Mesendoderm (in vitro differentiated cells): ENCODE measurements at regions not wholly inside any gene's neighbourhood (a gene's known extent, or its start where the extent isn't known, plus 50 kb on each side); places are given as distances from the start of the nearest gene placed in this dataset.

Experiments used
- DNase-seq: peaks from one replicate; pipeline ENCODE4 v3.0.0; 2013
- H2AK5ac ChIP-seq: 2 replicates; pipeline ENCODE4 v1.6.1; 2013; ENCODE audit warnings: low read length, inconsistent platforms
- H2BK120ac ChIP-seq: 2 replicates; pipeline ENCODE4 v1.6.1; 2013; ENCODE audit warnings: low read depth, mild to moderate bottlenecking, low read length, moderate library complexity, mixed read lengths
- H2BK15ac ChIP-seq: replicated peaks from 2 replicates; pipeline ENCODE4 v1.6.1; 2013; ENCODE audit warnings: low read depth, mild to moderate bottlenecking, moderate library complexity
- H2BK5ac ChIP-seq: 2 replicates; pipeline ENCODE4 v1.6.1; 2013; ENCODE audit warnings: low read length, inconsistent platforms
- H3K18ac ChIP-seq: 2 replicates; pipeline ENCODE4 v1.6.1; 2013; ENCODE audit warnings: mild to moderate bottlenecking, low read length, mixed read lengths
- H3K23ac ChIP-seq: one replicate; pipeline ENCODE4 v1.6.1; 2013; ENCODE audit warnings: low read length
- H3K27ac ChIP-seq: 2 replicates; pipeline ENCODE4 v1.5.1; 2013; ENCODE audit warnings: low read depth, mild to moderate bottlenecking, inconsistent platforms, low read length, moderate library complexity
- H3K27me3 ChIP-seq: 2 replicates; pipeline ENCODE4 v1.6.1; 2013; ENCODE audit warnings: low read length, control low read depth, mild to moderate bottlenecking, inconsistent platforms; ENCODE audit not compliant: insufficient read depth, poor library complexity
- H3K36me3 ChIP-seq: 2 replicates; pipeline ENCODE4 v1.6.1; 2013; ENCODE audit warnings: low read length, inconsistent platforms; ENCODE audit not compliant: control insufficient read depth, insufficient read depth
- H3K4ac ChIP-seq: one replicate; pipeline ENCODE4 v1.6.1; 2013; ENCODE audit warnings: low read depth, mild to moderate bottlenecking, low read length, moderate library complexity
- H3K4me1 ChIP-seq: 2 replicates; pipeline ENCODE4 v1.6.1; 2013; ENCODE audit warnings: low read depth, low read length, inconsistent platforms; ENCODE audit not compliant: control insufficient read depth
- H3K4me2 ChIP-seq: 2 replicates; pipeline ENCODE4 v1.6.1; 2013; ENCODE audit warnings: low read length
- H3K4me3 ChIP-seq: 2 replicates; pipeline ENCODE4 v1.5.1; 2013; ENCODE audit warnings: mild to moderate bottlenecking, low read length
- H3K56ac ChIP-seq: one replicate; pipeline ENCODE4 v1.6.1; 2013; ENCODE audit warnings: low read length
- H3K79me1 ChIP-seq: 2 replicates; pipeline ENCODE4 v1.6.1; 2013; ENCODE audit warnings: low read length, inconsistent platforms
- H3K79me2 ChIP-seq: 2 replicates; pipeline ENCODE4 v1.6.1; 2013; ENCODE audit warnings: mild to moderate bottlenecking, low read length; ENCODE audit not compliant: control insufficient read depth, insufficient read depth
- H3K9ac ChIP-seq: 2 replicates; pipeline ENCODE4 v1.6.1; 2013; ENCODE audit warnings: low read length, inconsistent platforms
- H4K5ac ChIP-seq: one replicate; pipeline ENCODE4 v1.6.1; 2013; ENCODE audit warnings: low read length
- H4K8ac ChIP-seq: one replicate; pipeline ENCODE4 v1.6.1; 2013; ENCODE audit warnings: low read depth, mild to moderate bottlenecking, control low read depth, low read length, moderate library complexity
- WGBS: extraction: QIAGEN DNeasy Blood & Tissue Kit; methylation state at CpG from one replicate; pipeline ENCODE4 v1.1.7; 2013; ENCODE audit warnings: low lambda C conversion rate, missing lambda C conversion rate; ENCODE audit not compliant: insufficient coverage; ENCODE audit errors: extremely low coverage; 5-methylcytosine and 5-hydroxymethylcytosine counted together

GRCh38 chr22:47290706-47291430 is 528.4 kb downstream of the TBC1D22A start:
- H2AK5ac ChIP-seq: no peak overlapping the region
- H2BK15ac ChIP-seq: no peak overlapping the region
- no peaks in the 10 kb centered on the region for H3K36me3 ChIP-seq
- H3K4me2 ChIP-seq: no peak overlapping the region
- H3K4ac ChIP-seq: no peak overlapping the region
- no peak overlapping the region for H3K23ac ChIP-seq
- H4K5ac ChIP-seq: no peak overlapping the region
- DNase-seq: no peak
- no peak overlapping the region for H3K9ac ChIP-seq
- H3K4me3 ChIP-seq: no peak overlapping the region
- no peak overlapping the region for H2BK5ac ChIP-seq
- H4K8ac ChIP-seq: no peak overlapping the region
- H3K79me1 ChIP-seq: no peaks in the 10 kb centered on the region
- H2BK120ac ChIP-seq: no peak overlapping the region
- no peak overlapping the region for H3K56ac ChIP-seq
- no peaks in the 10 kb centered on the region for H3K4me1 ChIP-seq
- no peak overlapping the region for H3K27ac ChIP-seq
- no peaks in the 10 kb centered on the region for H3K79me2 ChIP-seq
- no peaks in the 10 kb centered on the region for H3K27me3 ChIP-seq
- no CpG with 5 or more reads among the region's 20 CpGs for WGBS
- H3K18ac ChIP-seq: no peak overlapping the region

- DNase-seq: no peak
- no peak overlapping the region for H3K18ac ChIP-seq
- H3K79me2 ChIP-seq: no peaks in the 10 kb centered on the region
Observed at GRCh38 chr22:47289336-47289985, 527.0 kb downstream of the TBC1D22A start.

GRCh38 chr22:47288680-47289079 is 526.2 kb downstream of the TBC1D22A start:
- Histone ChIP-seq H4K5ac (no peak overlapping the region), H3K27me3 (no peaks in the 10 kb centered on the region), H3K4me3 (no peak overlapping the region), H3K9ac (no peak overlapping the region), H3K79me1 (no peaks in the 10 kb centered on the region), H3K56ac (no peak overlapping the region), H4K8ac (no peak overlapping the region), H2BK5ac (no peak overlapping the region), H2BK120ac (no peak overlapping the region), H3K18ac (no peak overlapping the region), H3K36me3 (no peaks in the 10 kb centered on the region), H3K4me2 (no peak overlapping the region), H3K79me2 (no peaks in the 10 kb centered on the region), H2AK5ac (no peak overlapping the region), H3K4me1 (no peaks in the 10 kb centered on the region), H3K4ac (no peak overlapping the region), H3K23ac (no peak overlapping the region), H3K27ac (no peak overlapping the region), H2BK15ac (no peak overlapping the region)
- no CpG with 5 or more reads among the region's 8 CpGs for WGBS
- no peak for DNase-seq

More at GRCh38 chr22:47289336-47289985, 527.0 kb downstream of the TBC1D22A start:
- Histone ChIP-seq H3K27me3 (no peaks in the 10 kb centered on the region), H2AK5ac (no peak overlapping the region), H3K23ac (no peak overlapping the region), H3K4ac (no peak overlapping the region), H3K4me2 (no peak overlapping the region), H2BK5ac (no peak overlapping the region), H2BK120ac (no peak overlapping the region), H3K56ac (no peak overlapping the region), H4K8ac (no peak overlapping the region), H3K79me1 (no peaks in the 10 kb centered on the region), H3K4me3 (no peak overlapping the region), H3K27ac (no peak overlapping the region), H3K4me1 (no peaks in the 10 kb centered on the region), H4K5ac (no peak overlapping the region), H2BK15ac (no peak overlapping the region), H3K36me3 (no peaks in the 10 kb centered on the region), H3K9ac (no peak overlapping the region)
- WGBS: no CpG with 5 or more reads among the region's 12 CpGs

GRCh38 chr22:47287516-47287915 is 525.1 kb downstream of the TBC1D22A start:
- Histone ChIP-seq H3K18ac (no peak overlapping the region), H3K4ac (no peak overlapping the region), H2AK5ac (no peak overlapping the region), H3K4me2 (no peak overlapping the region), H3K36me3 (no peaks in the 10 kb centered on the region), H3K9ac (no peak overlapping the region), H4K5ac (no peak overlapping the region), H3K23ac (no peak overlapping the region), H4K8ac (no peak overlapping the region), H3K79me1 (no peaks in the 10 kb centered on the region), H3K4me1 (no peaks in the 10 kb centered on the region), H3K27ac (no peak overlapping the region), H3K56ac (no peak overlapping the region), H3K4me3 (no peak overlapping the region), H3K27me3 (no peaks in the 10 kb centered on the region), H2BK15ac (no peak overlapping the region), H2BK5ac (no peak overlapping the region), H3K79me2 (no peaks in the 10 kb centered on the region), H2BK120ac (no peak overlapping the region)
- no peak for DNase-seq
- WGBS: no CpG with 5 or more reads among the region's 5 CpGs

- WGBS: no CpG with 5 or more reads among the region's 7 CpGs
- Histone ChIP-seq H3K27me3 (no peaks in the 10 kb centered on the region), H2BK5ac (no peak overlapping the region), H3K4me1 (no peaks in the 10 kb centered on the region), H2BK120ac (no peak overlapping the region), H3K36me3 (no peaks in the 10 kb centered on the region), H4K5ac (no peak overlapping the region), H3K56ac (no peak overlapping the region), H3K79me2 (no peaks in the 10 kb centered on the region), H3K79me1 (no peaks in the 10 kb centered on the region), H3K4me2 (no peak overlapping the region), H3K23ac (no peak overlapping the region), H2AK5ac (no peak overlapping the region), H3K4me3 (no peak overlapping the region), H3K18ac (no peak overlapping the region), H3K4ac (no peak overlapping the region), H2BK15ac (no peak overlapping the region), H3K27ac (no peak overlapping the region), H4K8ac (no peak overlapping the region), H3K9ac (no peak overlapping the region)
- DNase-seq: no peak
Observed at GRCh38 chr22:47286590-47286989, 524.1 kb downstream of the TBC1D22A start.
